AML-193 (cell line): ENCODE measurements at regions not wholly inside any gene's neighbourhood (a gene's known extent, or its start where the extent isn't known, plus 50 kb on each side); places are given as distances from the start of the nearest gene placed in this dataset.

Source experiments
- DNase-seq, 2 experiments: peaks; one replicate each; lab custom pipeline; 2025; lab: John Stamatoyannopoulos, UW

GRCh38 chr2:136245211-136245610, 127.3 kb upstream of the CXCR4 start:
- no peak for DNase-seq

GRCh38 chr2:136244536-136244885, 126.6 kb upstream of the CXCR4 start:
- DNase-seq: no peak

- no peak for DNase-seq
Measured at GRCh38 chr2:136243638-136244535, 125.9 kb upstream of the CXCR4 start.

- no peak for DNase-seq
Measured at GRCh38 chr2:136242687-136243277, 124.8 kb upstream of the CXCR4 start.

- no peak for DNase-seq
Measured at GRCh38 chr2:136242100-136242499, 124.2 kb upstream of the CXCR4 start.

GRCh38 chr2:136239079-136239685, 121.2 kb upstream of the CXCR4 start:
- DNase-seq: no peak

GRCh38 chr2:136238286-136239078, 120.5 kb upstream of the CXCR4 start:
- DNase-seq: peak; percentile 90 to 94

GRCh38 chr2:136236019-136236418, 118.1 kb upstream of the CXCR4 start:
- no peak for DNase-seq

GRCh38 chr2:136235546-136235945, 117.6 kb upstream of the CXCR4 start:
- DNase-seq: peak in 1 of 2 experiments; percentile 10

GRCh38 chr2:136234261-136234660, 116.3 kb upstream of the CXCR4 start:
- DNase-seq: no peak

- DNase-seq: peak; percentile 81 to 85
Measured at GRCh38 chr2:136233298-136233697, 115.3 kb upstream of the CXCR4 start.

GRCh38 chr2:136232456-136233172, 114.7 kb upstream of the CXCR4 start:
- no peak for DNase-seq

GRCh38 chr2:136230464-136230863, 112.5 kb upstream of the CXCR4 start:
- DNase-seq: no peak

GRCh38 chr2:136226903-136227302, 109.0 kb upstream of the CXCR4 start:
- DNase-seq: no peak

GRCh38 chr2:136225950-136226835, 108.2 kb upstream of the CXCR4 start:
- DNase-seq: peak; percentile 42 to 48

- no peak for DNase-seq
Measured at GRCh38 chr2:136223274-136223673, 105.3 kb upstream of the CXCR4 start.

GRCh38 chr2:136222862-136223261, 104.9 kb upstream of the CXCR4 start:
- DNase-seq: no peak

GRCh38 chr2:136221026-136221425, 103.1 kb upstream of the CXCR4 start:
- no peak for DNase-seq

GRCh38 chr2:136219963-136220362, 102.0 kb upstream of the CXCR4 start:
- DNase-seq: no peak

- no peak for DNase-seq
Measured at GRCh38 chr2:136219341-136219740, 101.4 kb upstream of the CXCR4 start.

- no peak for DNase-seq
Measured at GRCh38 chr2:136217996-136218395, 100.0 kb upstream of the CXCR4 start.
